GM12891 (cell line): ENCODE measurements at regions not wholly inside any gene's neighbourhood (a gene's known extent, or its start where the extent isn't known, plus 50 kb on each side); places are given as distances from the start of the nearest gene placed in this dataset.

Experiments used
- DNase-seq: peaks from one replicate; pipeline ENCODE4 v3.0.0; 2011; ENCODE audit warnings: low spot score; ENCODE audit not compliant: insufficient read length
- FAIRE-seq: peaks from 2 replicates; lab custom pipeline; 2011; peaks lifted over from hg19 to GRCh38; lab: Jason Lieb, UNC
- PAX5 ChIP-seq: IDR thresholded peaks from 2 replicates; pipeline ENCODE4 v1.6.1; 2011; ENCODE audit warnings: low read length, moderate library complexity, mild to moderate bottlenecking; ENCODE audit not compliant: insufficient read depth, severe bottlenecking
- POLR2A ChIP-seq: IDR thresholded peaks from 2 replicates; pipeline ENCODE4 v1.6.1; 2011; ENCODE audit warnings: low read depth, low read length, control low read depth
- POLR2AphosphoS5 ChIP-seq: IDR thresholded peaks from 2 replicates; pipeline ENCODE4 v1.6.1; 2011; ENCODE audit warnings: low read depth, low read length, control low read depth
- POU2F2 ChIP-seq: IDR thresholded peaks from 2 replicates; pipeline ENCODE4 v1.6.1; 2011; ENCODE audit warnings: low read depth, mild to moderate bottlenecking, control low read depth, low read length, moderate library complexity
- SPI1 ChIP-seq: IDR thresholded peaks from 2 replicates; pipeline ENCODE4 v1.6.1; 2011; ENCODE audit warnings: low read depth, low read length, control low read depth
- TAF1 ChIP-seq: IDR thresholded peaks from 2 replicates; pipeline ENCODE4 v1.6.1; 2011; ENCODE audit warnings: low read depth, low read length, control low read depth

GRCh38 chr5:86885011-86885410 is 267.3 kb downstream of the COX7C start:
- no peak for FAIRE-seq
- TF ChIP-seq POLR2A: no peak
- TF ChIP-seq POU2F2: no peak
- no peak for TF ChIP-seq PAX5
- TF ChIP-seq TAF1: no peak
- no peak for TF ChIP-seq SPI1
- TF ChIP-seq POLR2AphosphoS5: no peak

GRCh38 chr5:86885489-86886230 is 267.9 kb downstream of the COX7C start:
- TF ChIP-seq SPI1 (no peak), TAF1 (no peak), POLR2A (no peak), POLR2AphosphoS5 (no peak)
- FAIRE-seq: no peak
- no peak for DNase-seq

More at GRCh38 chr5:86885011-86885410, 267.3 kb downstream of the COX7C start:
- no peak for DNase-seq

GRCh38 chr5:86890375-86890774 is 272.6 kb downstream of the COX7C start:
- DNase-seq: no peak
- FAIRE-seq: no peak
- no peak for TF ChIP-seq POU2F2
- TF ChIP-seq TAF1: no peak
- no peak for TF ChIP-seq POLR2AphosphoS5
- TF ChIP-seq PAX5: no peak
- TF ChIP-seq SPI1: no peak
- TF ChIP-seq POLR2A: no peak

DNA sequence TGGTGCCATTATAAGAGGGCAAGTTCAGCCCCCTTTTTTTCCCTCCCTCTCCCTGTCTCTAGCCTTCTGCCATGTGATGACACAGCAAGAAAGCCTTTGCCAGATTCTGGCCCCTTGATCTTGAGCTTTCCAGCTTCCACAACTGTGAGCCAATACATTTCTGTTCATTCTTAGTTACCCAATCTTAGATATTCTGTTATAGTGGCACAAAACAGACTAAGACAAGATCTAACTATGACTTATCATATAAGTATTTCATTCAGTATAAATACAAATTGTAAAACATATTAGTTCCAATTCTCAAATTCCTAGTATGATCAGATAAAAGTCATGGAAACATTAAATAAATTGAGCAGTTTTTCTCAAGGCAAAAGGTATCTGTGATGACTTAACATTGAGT is 276.3 kb downstream of the COX7C start:
- TF ChIP-seq TAF1 (no peak), POLR2A (no peak), POLR2AphosphoS5 (no peak), SPI1 (no peak), PAX5 (no peak), POU2F2 (no peak)
- no peak for FAIRE-seq

DNA sequence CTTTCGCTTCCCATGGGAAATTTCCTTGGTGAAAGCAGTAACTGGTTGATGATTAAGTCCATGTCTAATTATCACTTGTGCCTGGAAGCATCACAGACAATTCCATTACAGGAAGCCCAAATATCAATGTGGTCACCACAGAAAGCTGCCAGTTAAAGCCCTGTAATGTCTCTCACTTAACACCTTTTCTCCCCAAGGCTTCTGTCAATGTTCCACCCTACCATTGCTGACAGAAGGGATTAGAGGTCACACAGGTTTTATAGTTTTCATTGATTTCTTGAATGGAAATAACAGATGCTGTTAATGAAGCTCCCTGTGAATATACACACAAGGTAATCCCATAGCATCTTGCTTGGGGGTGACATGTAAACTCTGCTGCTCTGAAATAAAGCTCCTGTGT is 279.2 kb downstream of the COX7C start:
- TF ChIP-seq POLR2A (no peak), POLR2AphosphoS5 (no peak), TAF1 (no peak), PAX5 (no peak), SPI1 (no peak), POU2F2 (no peak)
- DNase-seq (no peak), FAIRE-seq (no peak)

More for the DNA sequence above, 276.3 kb downstream of the COX7C start:
- DNase-seq: no peak

GRCh38 chr5:86909418-86910295 is 291.9 kb downstream of the COX7C start:
- TF ChIP-seq TAF1 (no peak), POLR2A (no peak), POU2F2 (no peak), PAX5 (no peak), SPI1 (no peak), POLR2AphosphoS5 (no peak)
- no peak for DNase-seq
- FAIRE-seq: no peak

DNA sequence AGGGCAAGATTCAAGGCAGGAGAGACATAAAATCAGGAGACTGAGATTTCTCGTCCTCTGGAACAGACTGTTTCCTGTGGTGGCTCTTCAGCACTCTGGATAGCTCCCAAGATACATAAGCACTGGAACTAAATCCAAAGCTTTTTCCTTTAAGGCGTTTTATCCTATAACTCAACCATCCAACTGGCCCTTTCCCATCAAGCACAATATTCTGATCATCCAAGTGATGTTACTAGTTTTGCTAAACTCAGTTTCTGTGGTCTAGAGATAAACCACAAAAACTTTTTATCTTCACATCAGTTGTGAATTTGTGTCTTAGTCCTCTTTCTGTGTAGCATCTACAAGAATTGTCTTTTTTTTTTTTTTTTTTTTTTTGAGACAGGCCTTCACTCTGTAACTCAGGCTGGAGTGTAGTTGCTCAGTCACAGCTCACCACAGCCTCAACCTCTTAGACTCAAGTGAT is 299.4 kb downstream of the COX7C start:
- DNase-seq: no peak

GRCh38 chr5:86918246-86918645 is 300.5 kb downstream of the COX7C start:
- no peak for DNase-seq
- no peak for FAIRE-seq
- TF ChIP-seq POU2F2: no peak
- no peak for TF ChIP-seq POLR2A
- TF ChIP-seq POLR2AphosphoS5: no peak
- no peak for TF ChIP-seq TAF1
- TF ChIP-seq SPI1: no peak
- no peak for TF ChIP-seq PAX5

More for the DNA sequence above, 299.4 kb downstream of the COX7C start:
- TF ChIP-seq POU2F2: no peak
- TF ChIP-seq POLR2AphosphoS5: no peak
- no peak for TF ChIP-seq PAX5
- no peak for TF ChIP-seq SPI1
- no peak for TF ChIP-seq POLR2A
- TF ChIP-seq TAF1: no peak
- no peak for FAIRE-seq

- FAIRE-seq (no peak), DNase-seq (no peak)
- TF ChIP-seq TAF1 (no peak), PAX5 (no peak), POLR2AphosphoS5 (no peak), POLR2A (no peak), SPI1 (no peak), POU2F2 (no peak)
These were observed 308.3 kb downstream of the COX7C start for GRCh38 chr5:86926033-86926432.
